Loucy (cell line): ENCODE measurements at regions not wholly inside any gene's neighbourhood (a gene's known extent, or its start where the extent isn't known, plus 50 kb on each side); places are given as distances from the start of the nearest gene placed in this dataset.

Source experiments
- EZH2phosphoT487 ChIP-seq: fragments of 200-600 bp; IDR thresholded peaks from 2 replicates; pipeline ENCODE4 v1.6.1; 2018; ENCODE audit warnings: antibody characterized with exemption, mild to moderate bottlenecking, moderate library complexity, borderline replicate concordance
- TF ChIP-seq, protein P1 (sequence below): fragments of 200-600 bp; sonication (generic); conservative IDR thresholded peaks from 2 replicates; pipeline ENCODE4 v1.5.1; 2014; ENCODE audit warnings: mild to moderate bottlenecking, antibody characterized with exemption, low read length

DNA sequence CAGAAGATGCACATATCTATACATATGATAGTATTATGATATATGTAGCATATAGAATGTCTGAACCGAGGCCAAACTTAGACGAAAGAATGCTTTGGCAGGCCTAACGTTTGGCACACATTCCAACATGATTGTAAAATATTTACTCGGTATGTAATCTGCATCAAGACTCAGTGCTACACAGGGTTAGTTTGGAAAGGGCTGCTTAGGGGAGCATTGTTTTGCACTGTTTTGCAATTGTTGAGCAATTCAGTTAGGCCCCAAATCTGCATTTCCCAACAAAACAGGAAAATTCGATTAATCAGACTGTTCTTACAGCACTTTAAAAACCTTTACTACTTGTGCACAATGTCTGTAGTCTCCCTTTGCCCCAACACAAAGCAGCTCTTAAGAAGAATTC is 216.0 kb upstream of the NEGR1 start:
- TF ChIP-seq, protein P1, sequence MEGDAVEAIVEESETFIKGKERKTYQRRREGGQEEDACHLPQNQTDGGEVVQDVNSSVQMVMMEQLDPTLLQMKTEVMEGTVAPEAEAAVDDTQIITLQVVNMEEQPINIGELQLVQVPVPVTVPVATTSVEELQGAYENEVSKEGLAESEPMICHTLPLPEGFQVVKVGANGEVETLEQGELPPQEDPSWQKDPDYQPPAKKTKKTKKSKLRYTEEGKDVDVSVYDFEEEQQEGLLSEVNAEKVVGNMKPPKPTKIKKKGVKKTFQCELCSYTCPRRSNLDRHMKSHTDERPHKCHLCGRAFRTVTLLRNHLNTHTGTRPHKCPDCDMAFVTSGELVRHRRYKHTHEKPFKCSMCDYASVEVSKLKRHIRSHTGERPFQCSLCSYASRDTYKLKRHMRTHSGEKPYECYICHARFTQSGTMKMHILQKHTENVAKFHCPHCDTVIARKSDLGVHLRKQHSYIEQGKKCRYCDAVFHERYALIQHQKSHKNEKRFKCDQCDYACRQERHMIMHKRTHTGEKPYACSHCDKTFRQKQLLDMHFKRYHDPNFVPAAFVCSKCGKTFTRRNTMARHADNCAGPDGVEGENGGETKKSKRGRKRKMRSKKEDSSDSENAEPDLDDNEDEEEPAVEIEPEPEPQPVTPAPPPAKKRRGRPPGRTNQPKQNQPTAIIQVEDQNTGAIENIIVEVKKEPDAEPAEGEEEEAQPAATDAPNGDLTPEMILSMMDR = no peak
- TF ChIP-seq EZH2phosphoT487 = no peak
